NAMALWA (cell line): ENCODE measurements at regions not wholly inside any gene's neighbourhood (a gene's known extent, or its start where the extent isn't known, plus 50 kb on each side); places are given as distances from the start of the nearest gene placed in this dataset.

Experiments used
- DNase-seq: peaks from one replicate; pipeline ENCODE4 v3.0.0-alpha.2; 2015; ENCODE audit warnings: low spot score

- DNase-seq = no peak
Measured at GRCh38 chr17:54835015-54835414, 65.6 kb upstream of the TOM1L1 start.

- DNase-seq = no peak
Measured at GRCh38 chr17:54836723-54837462, 63.8 kb upstream of the TOM1L1 start.

GRCh38 chr17:54838651-54839421 is 61.8 kb upstream of the TOM1L1 start:
- no peak for DNase-seq

- no peak for DNase-seq
Measured at GRCh38 chr17:54839447-54839846, 61.2 kb upstream of the TOM1L1 start.

GRCh38 chr17:54840885-54841591 is 59.6 kb upstream of the TOM1L1 start:
- no peak for DNase-seq

GRCh38 chr17:54841656-54842055 is 59.0 kb upstream of the TOM1L1 start:
- no peak for DNase-seq

GRCh38 chr17:54844233-54844632 is 56.4 kb upstream of the TOM1L1 start:
- no peak for DNase-seq

- DNase-seq = no peak
Measured at GRCh38 chr17:54848368-54848987, 52.2 kb upstream of the TOM1L1 start.

- no peak for DNase-seq
Measured at GRCh38 chr17:54849660-54850059, 51.0 kb upstream of the TOM1L1 start.
